ENCODE measurements at regions not wholly inside any gene's neighbourhood (a gene's known extent, or its start where the extent isn't known, plus 50 kb on each side); places are given as distances from the start of the nearest gene placed in this dataset.
"Not testable (repeated sequence)": the region's sequence is repeated elsewhere in the genome, so short reads cannot be mapped to it uniquely, and the experiment has no call there.

DNA sequence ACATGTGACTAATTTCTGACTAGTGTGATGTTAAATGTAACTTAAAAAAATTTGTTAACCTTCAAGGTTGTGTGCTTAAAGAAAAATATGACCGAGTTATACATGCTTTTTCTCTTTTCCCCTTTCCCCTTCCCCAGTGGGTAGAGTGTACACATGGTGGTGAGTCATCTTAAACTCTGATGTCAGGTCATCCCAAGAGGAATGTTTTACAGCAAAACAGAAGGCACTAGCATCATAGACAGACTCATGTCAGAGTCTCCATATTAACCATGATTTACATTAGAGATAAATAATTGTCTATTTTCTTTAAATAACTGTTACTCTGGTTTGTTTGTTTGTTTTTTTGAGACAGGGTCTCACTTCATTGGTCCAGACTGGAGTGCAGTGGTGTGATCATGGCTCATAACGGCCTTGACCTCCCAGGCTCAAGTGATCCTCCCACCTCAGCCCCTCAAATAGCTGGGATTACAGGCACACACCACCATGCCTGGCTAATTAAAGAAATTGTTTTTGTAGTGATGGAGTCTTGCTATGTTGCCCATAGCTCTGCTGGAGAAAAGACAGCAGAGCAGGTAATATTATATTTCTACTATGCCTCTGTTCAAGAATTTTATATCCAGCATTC lies 160.4 kb upstream of the PCDH9 start:
- H3K27ac Mint-ChIP-seq = no peak overlapping the region
- H3K4me3 Mint-ChIP-seq = no peak overlapping the region
- H3K9me3 Mint-ChIP-seq = peaks cover 4% of the 10 kb centered on the region
- no peaks in the 10 kb centered on the region for H3K36me3 Mint-ChIP-seq (ENCODE audit: low read depth)
- no peaks in the 10 kb centered on the region for H3K27me3 Mint-ChIP-seq
- H3K4me1 Mint-ChIP-seq = no peaks in the 10 kb centered on the region
- no peak for ATAC-seq (replicated peaks)

- H3K27me3 Mint-ChIP-seq = no peaks in the 10 kb centered on the region
- ATAC-seq (replicated peaks) = no peak
- H3K27ac Mint-ChIP-seq = no peak overlapping the region
- peaks cover 4% of the 10 kb centered on the region for H3K9me3 Mint-ChIP-seq
- no peaks in the 10 kb centered on the region for H3K4me1 Mint-ChIP-seq
- no peaks in the 10 kb centered on the region for H3K36me3 Mint-ChIP-seq (ENCODE audit: low read depth)
- no peak overlapping the region for H3K4me3 Mint-ChIP-seq
Measured at GRCh38 chr13:67389171-67389570, 159.0 kb upstream of the PCDH9 start.

DNA sequence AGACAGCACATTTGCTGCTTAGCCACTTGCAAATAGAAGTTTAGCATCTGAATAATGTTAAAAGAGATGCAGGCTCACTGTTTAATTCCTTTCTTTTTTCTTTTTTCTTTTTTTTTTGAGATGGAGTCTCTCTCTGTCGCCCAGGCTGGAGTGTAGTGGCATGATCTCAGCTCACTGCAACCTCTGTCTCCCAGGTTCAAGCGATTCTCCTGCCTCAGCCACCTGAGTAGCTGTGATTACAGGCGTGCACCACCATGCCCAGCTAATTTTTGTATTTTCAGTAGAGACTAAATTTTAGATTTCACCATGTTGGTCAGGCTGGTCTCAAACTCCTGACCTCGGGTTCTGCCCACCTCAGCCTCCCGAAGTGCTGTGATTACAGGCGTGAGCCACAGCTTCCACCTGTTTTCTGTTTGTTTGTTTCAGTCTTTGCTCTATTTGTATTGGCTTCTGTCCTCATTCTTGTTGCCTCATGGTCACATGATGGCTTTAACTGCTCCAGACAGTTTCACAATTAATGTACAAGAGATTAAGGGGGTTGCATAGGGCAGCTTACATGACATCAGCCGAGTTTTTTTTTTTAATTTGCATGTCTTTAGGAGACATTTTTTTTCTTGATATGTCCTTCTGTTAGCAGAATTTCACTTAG lies 153.1 kb upstream of the PCDH9 start:
- not testable (repeated sequence) for ATAC-seq (replicated peaks); H3K4me1 Mint-ChIP-seq; H3K36me3 Mint-ChIP-seq (ENCODE audit: low read depth); H3K27me3 Mint-ChIP-seq; H3K9me3 Mint-ChIP-seq; H3K27ac Mint-ChIP-seq; H3K4me3 Mint-ChIP-seq

DNA sequence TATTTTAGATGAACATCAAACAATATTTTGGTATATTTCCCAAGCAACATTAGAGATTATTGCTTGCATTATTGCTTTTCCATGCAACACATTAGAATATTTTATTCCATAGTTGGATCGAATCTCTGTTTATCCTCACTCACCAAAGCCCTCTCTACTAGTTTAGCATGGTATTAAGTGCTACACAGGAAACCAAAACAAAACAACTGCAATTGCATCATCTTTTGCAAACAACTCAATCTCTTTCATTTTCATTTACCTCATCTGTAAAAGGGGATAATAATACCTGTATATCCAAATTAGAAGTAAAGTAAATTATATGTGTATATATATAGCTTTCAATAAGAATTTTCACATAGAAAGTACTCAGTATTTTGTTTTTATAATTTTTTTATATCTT lies 147.8 kb upstream of the PCDH9 start:
- ATAC-seq (replicated peaks) = no peak
- Mint-ChIP-seq H3K4me3 (no peak overlapping the region), H3K36me3 (ENCODE audit: low read depth) (no peaks in the 10 kb centered on the region), H3K4me1 (no peaks in the 10 kb centered on the region), H3K9me3 (no peaks in the 10 kb centered on the region), H3K27me3 (no peaks in the 10 kb centered on the region), H3K27ac (no peak overlapping the region)

GRCh38 chr13:67374391-67374790 lies 144.3 kb upstream of the PCDH9 start:
- H3K27me3 Mint-ChIP-seq = no peaks in the 10 kb centered on the region
- ATAC-seq (replicated peaks) = no peak
- no peaks in the 10 kb centered on the region for H3K9me3 Mint-ChIP-seq
- no peak overlapping the region for H3K4me3 Mint-ChIP-seq
- no peak overlapping the region for H3K27ac Mint-ChIP-seq
- H3K36me3 Mint-ChIP-seq (ENCODE audit: low read depth) = no peaks in the 10 kb centered on the region
- no peaks in the 10 kb centered on the region for H3K4me1 Mint-ChIP-seq

GRCh38 chr13:67372868-67373464 lies 142.8 kb upstream of the PCDH9 start:
- Mint-ChIP-seq H3K4me1 (no peaks in the 10 kb centered on the region), H3K27me3 (no peaks in the 10 kb centered on the region), H3K9me3 (no peaks in the 10 kb centered on the region), H3K36me3 (ENCODE audit: low read depth) (no peaks in the 10 kb centered on the region), H3K27ac (no peak overlapping the region), H3K4me3 (no peak overlapping the region)
- ATAC-seq (replicated peaks) = no peak

GRCh38 chr13:67369895-67370660 lies 139.9 kb upstream of the PCDH9 start:
- H3K27ac Mint-ChIP-seq = no peak overlapping the region
- no peak for ATAC-seq (replicated peaks)
- no peaks in the 10 kb centered on the region for H3K4me1 Mint-ChIP-seq
- no peak overlapping the region for H3K4me3 Mint-ChIP-seq
- H3K27me3 Mint-ChIP-seq = no peaks in the 10 kb centered on the region
- peaks cover 3% of the 10 kb centered on the region for H3K9me3 Mint-ChIP-seq
- H3K36me3 Mint-ChIP-seq (ENCODE audit: low read depth) = no peaks in the 10 kb centered on the region

DNA sequence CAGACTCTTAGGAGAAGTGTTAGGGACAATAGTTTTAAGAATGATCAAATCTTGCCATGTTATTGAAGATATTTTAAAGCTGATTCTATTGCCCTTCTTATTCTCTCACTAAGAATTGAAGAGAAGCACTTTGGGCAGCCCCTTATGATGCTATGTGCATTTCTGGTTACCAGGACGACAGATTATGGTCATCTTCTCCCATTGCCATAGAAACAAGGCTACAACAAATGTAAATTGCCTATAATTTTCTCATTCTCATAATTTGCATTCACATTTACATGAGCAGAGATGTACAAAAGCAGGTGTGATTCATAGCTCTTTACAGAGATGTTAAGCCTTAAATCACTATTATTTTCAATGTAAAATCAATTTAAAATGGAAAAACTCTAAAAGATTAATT lies 137.3 kb upstream of the PCDH9 start:
- Mint-ChIP-seq H3K4me1 (no peaks in the 10 kb centered on the region), H3K4me3 (no peak overlapping the region), H3K27ac (no peak overlapping the region), H3K9me3 (peaks cover 3% of the 10 kb centered on the region), H3K36me3 (ENCODE audit: low read depth) (no peaks in the 10 kb centered on the region), H3K27me3 (no peaks in the 10 kb centered on the region)
- no peak for ATAC-seq (replicated peaks)

- Mint-ChIP-seq H3K27ac (no peak overlapping the region), H3K9me3 (peaks cover 3% of the 10 kb centered on the region), H3K36me3 (ENCODE audit: low read depth) (no peaks in the 10 kb centered on the region), H3K4me3 (no peak overlapping the region), H3K27me3 (no peaks in the 10 kb centered on the region), H3K4me1 (no peaks in the 10 kb centered on the region)
- no peak for ATAC-seq (replicated peaks)
Measured at GRCh38 chr13:67366533-67366932, 136.4 kb upstream of the PCDH9 start.

DNA sequence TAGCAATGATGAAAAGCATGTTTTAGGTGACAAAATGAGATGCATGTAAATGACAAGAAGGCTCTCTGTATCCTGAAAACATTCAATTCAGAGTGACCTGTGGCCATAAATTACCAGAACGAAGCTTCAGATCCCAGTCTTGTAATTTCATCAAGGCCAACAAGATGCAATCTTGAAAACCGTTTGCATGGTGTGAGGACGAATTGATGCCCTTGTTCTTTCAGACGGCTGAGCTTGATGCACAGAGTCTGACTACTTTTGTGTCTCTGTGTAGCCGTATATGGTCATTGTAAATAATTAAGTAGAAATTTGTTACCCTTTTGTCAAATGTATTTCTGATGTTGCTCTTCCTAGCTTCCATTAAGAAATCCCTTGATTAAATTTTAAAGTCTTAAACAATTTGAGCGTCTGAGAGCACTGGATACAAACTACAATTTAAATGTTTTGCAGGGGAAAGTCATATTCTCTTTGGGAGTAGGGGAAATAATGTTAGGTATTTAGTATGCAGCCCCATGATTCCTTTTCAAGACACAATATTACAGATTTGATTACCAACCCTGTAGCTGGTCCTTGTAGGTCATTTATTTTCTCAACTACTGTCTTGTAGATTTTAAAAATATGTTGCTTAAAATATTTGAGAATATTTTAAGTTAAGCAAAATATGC lies 125.8 kb upstream of the PCDH9 start:
- Mint-ChIP-seq H3K36me3 (ENCODE audit: low read depth) (no peaks in the 10 kb centered on the region), H3K4me1 (no peaks in the 10 kb centered on the region), H3K27ac (no peak overlapping the region), H3K4me3 (no peak overlapping the region), H3K9me3 (no peaks in the 10 kb centered on the region), H3K27me3 (no peaks in the 10 kb centered on the region)
- ATAC-seq (replicated peaks) = no peak

DNA sequence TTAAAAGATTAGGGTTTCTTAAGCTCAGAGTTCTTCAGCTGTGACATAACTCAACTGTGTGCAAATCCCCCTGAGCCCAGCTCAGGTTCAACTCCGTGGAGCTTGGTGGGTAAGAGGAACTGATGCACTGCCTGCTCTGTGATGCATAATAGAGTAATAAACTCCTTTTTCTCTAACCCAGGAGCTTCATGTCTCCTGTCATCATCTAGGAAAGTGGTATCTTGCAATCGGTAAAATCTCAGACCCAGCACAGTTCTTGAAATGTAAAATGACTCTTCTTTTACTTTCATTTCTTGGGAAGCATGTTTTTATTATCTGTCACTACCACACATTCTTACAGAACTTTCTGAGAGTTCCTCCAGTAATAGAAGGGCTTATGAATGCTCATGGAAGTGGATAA lies 123.8 kb upstream of the PCDH9 start:
- no peaks in the 10 kb centered on the region for H3K4me1 Mint-ChIP-seq
- no peaks in the 10 kb centered on the region for H3K36me3 Mint-ChIP-seq (ENCODE audit: low read depth)
- no peak overlapping the region for H3K27ac Mint-ChIP-seq
- no peak for ATAC-seq (replicated peaks)
- no peaks in the 10 kb centered on the region for H3K9me3 Mint-ChIP-seq
- H3K27me3 Mint-ChIP-seq = no peaks in the 10 kb centered on the region
- H3K4me3 Mint-ChIP-seq = no peak overlapping the region

GRCh38 chr13:67353031-67353430 lies 122.9 kb upstream of the PCDH9 start:
- H3K27me3 Mint-ChIP-seq = no peaks in the 10 kb centered on the region
- H3K27ac Mint-ChIP-seq = no peak overlapping the region
- no peaks in the 10 kb centered on the region for H3K36me3 Mint-ChIP-seq (ENCODE audit: low read depth)
- H3K9me3 Mint-ChIP-seq = no peaks in the 10 kb centered on the region
- ATAC-seq (replicated peaks) = no peak
- H3K4me1 Mint-ChIP-seq = no peaks in the 10 kb centered on the region
- no peak overlapping the region for H3K4me3 Mint-ChIP-seq

GRCh38 chr13:67351909-67352308 lies 121.8 kb upstream of the PCDH9 start:
- H3K9me3 Mint-ChIP-seq = peaks cover 4% of the 10 kb centered on the region
- no peak overlapping the region for H3K4me3 Mint-ChIP-seq
- H3K27ac Mint-ChIP-seq = no peak overlapping the region
- ATAC-seq (replicated peaks) = no peak
- H3K27me3 Mint-ChIP-seq = no peaks in the 10 kb centered on the region
- no peaks in the 10 kb centered on the region for H3K36me3 Mint-ChIP-seq (ENCODE audit: low read depth)
- H3K4me1 Mint-ChIP-seq = no peaks in the 10 kb centered on the region

- H3K9me3 Mint-ChIP-seq = peaks cover 7% of the 10 kb centered on the region
- no peak overlapping the region for H3K4me3 Mint-ChIP-seq
- ATAC-seq (replicated peaks) = no peak
- H3K36me3 Mint-ChIP-seq (ENCODE audit: low read depth) = no peaks in the 10 kb centered on the region
- no peaks in the 10 kb centered on the region for H3K27me3 Mint-ChIP-seq
- no peak overlapping the region for H3K27ac Mint-ChIP-seq
- no peaks in the 10 kb centered on the region for H3K4me1 Mint-ChIP-seq
Measured at GRCh38 chr13:67351114-67351513, 121.0 kb upstream of the PCDH9 start.

Measured in activated T-helper 17 cell treated with anti-CD3 and anti-CD28 coated beads, Interleukin-2, amount 50 U/mL, for 72 hours (primary cell).